H1 (cell line): ENCODE measurements at regions not wholly inside any gene's neighbourhood (a gene's known extent, or its start where the extent isn't known, plus 50 kb on each side); places are given as distances from the start of the nearest gene placed in this dataset.

ENCODE experiments used
- CTCF ChIA-PET: fragments of 300-600 bp; sonication (Branson Sonifier 250); formaldehyde crosslinking; loops from one replicate; lab custom pipeline; 2021; ENCODE audit not compliant: partially characterized antibody; lab: Charles Lee
- POLR2A ChIA-PET: fragments of 300-600 bp; sonication (Branson Sonifier 250); formaldehyde crosslinking; loops from one replicate; lab custom pipeline; 2021; ENCODE audit warnings: inconsistent platforms; ENCODE audit not compliant: partially characterized antibody; lab: Charles Lee
- DNase-seq, 2 experiments: peaks; one replicate each; pipeline versions ENCODE4 v3.0.0 to v3.0.0-alpha.2; 2010 to 2022; ENCODE audit warnings: low spot score in 2 of 2, low read depth in 1 of 2, mixed read lengths in 1 of 2
- FAIRE-seq: peaks from 2 replicates; lab custom pipeline; 2011; peaks lifted over from hg19 to GRCh38; lab: Jason Lieb, UNC
- H2AFZ ChIP-seq: 2 replicates; pipeline ENCODE4 v1.8.1; 2012; ENCODE audit warnings: low read length, inconsistent platforms
- H2AK5ac ChIP-seq: 2 replicates; pipeline ENCODE4 v1.6.1; 2013; ENCODE audit warnings: low read depth, low read length
- H2BK120ac ChIP-seq: replicated peaks from 2 replicates; pipeline ENCODE3; 2013; ENCODE audit warnings: low read depth, low read length, inconsistent platforms
- H2BK12ac ChIP-seq: 2 replicates; pipeline ENCODE4 v1.6.1; 2013; ENCODE audit warnings: low read depth, low read length
- H2BK15ac ChIP-seq: 2 replicates; pipeline ENCODE4 v1.6.1; 2013; ENCODE audit warnings: low read length
- H2BK20ac ChIP-seq: 2 replicates; pipeline ENCODE4 v1.6.1; 2013; ENCODE audit warnings: low read length
- H2BK5ac ChIP-seq: 2 replicates; pipeline ENCODE4 v1.6.1; 2013; ENCODE audit warnings: low read depth, low read length
- H3K14ac ChIP-seq: 2 replicates; pipeline ENCODE4 v1.6.1; 2013; ENCODE audit warnings: inconsistent platforms; ENCODE audit not compliant: insufficient read length
- H3K18ac ChIP-seq: 2 replicates; pipeline ENCODE4 v1.6.1; 2013; ENCODE audit warnings: low read length; ENCODE audit errors: extremely low read depth
- H3K23ac ChIP-seq: 2 replicates; pipeline ENCODE4 v1.6.1; 2013; ENCODE audit warnings: inconsistent platforms; ENCODE audit not compliant: insufficient read length
- H3K23me2 ChIP-seq: 2 replicates; pipeline ENCODE4 v1.6.1; 2013; ENCODE audit warnings: low read depth, low read length
- H3K27ac ChIP-seq: 2 replicates; pipeline ENCODE4 v1.6.1; 2011; ENCODE audit warnings: low read depth, low read length, inconsistent platforms
- H3K27me3 ChIP-seq, 4 experiments: replicated peaks in 1 of 4; 1 replicate in 1 of 4; 2 replicates in 3 of 4; pipeline versions ENCODE4 v1.6.1 to v1.8.1; 2011 to 2013; ENCODE audit warnings: low read length in 3 of 4, mild to moderate bottlenecking in 3 of 4, inconsistent platforms in 2 of 4, mixed read lengths in 2 of 4, moderate library complexity in 1 of 4; ENCODE audit not compliant: control insufficient read depth in 3 of 4, insufficient read depth in 3 of 4; ENCODE audit errors: extremely low read depth in 1 of 4
- H3K36me3 ChIP-seq, 4 experiments: 2 replicates each; pipeline versions ENCODE4 v1.6.1 to v1.8.1; 2011 to 2013; ENCODE audit warnings: mild to moderate bottlenecking in 4 of 4, low read length in 3 of 4, moderate library complexity in 2 of 4, control low read depth in 1 of 4, inconsistent platforms in 1 of 4; ENCODE audit not compliant: insufficient read depth in 4 of 4, control insufficient read depth in 2 of 4
- H3K4ac ChIP-seq: replicated peaks from 2 replicates; pipeline ENCODE3; 2013; ENCODE audit warnings: low read length, low read depth, mixed read lengths, inconsistent platforms; ENCODE audit not compliant: insufficient read length
- H3K4me1 ChIP-seq, 4 experiments: replicated peaks in 1 of 4; 1 replicate in 1 of 4; 2 replicates in 3 of 4; pipeline versions ENCODE4 v1.6.1 to v1.8.1; 2011 to 2013; ENCODE audit warnings: low read length in 3 of 4, inconsistent platforms in 2 of 4, mixed read lengths in 1 of 4; ENCODE audit not compliant: insufficient read depth in 4 of 4, control insufficient read depth in 3 of 4
- H3K4me2 ChIP-seq, 2 experiments: 2 replicates each; pipeline versions ENCODE4 v1.6.1 to v1.8.1; 2011 to 2013; ENCODE audit warnings: low read depth in 2 of 2, low read length in 2 of 2, control low read depth in 1 of 2, inconsistent platforms in 1 of 2, mild to moderate bottlenecking in 1 of 2; ENCODE audit not compliant: insufficient read depth in 1 of 2
- H3K4me3 ChIP-seq, 4 experiments: fragments of 200-600, 300-600 bp in 1 of 4; sonication (generic), shearing (Covaris generic), sonication (Bioruptor Twin) in 1 of 4; 2 replicates each; pipeline versions ENCODE4 v1.5.1 to v1.8.1; 2011 to 2016; ENCODE audit warnings: low read length in 4 of 4, low read depth in 3 of 4, control low read depth in 2 of 4, inconsistent platforms in 2 of 4, mild to moderate bottlenecking in 2 of 4, mixed read lengths in 1 of 4, moderate library complexity in 1 of 4; ENCODE audit not compliant: insufficient read depth in 2 of 4; ENCODE audit errors: extremely low read depth in 1 of 4
- H3K56ac ChIP-seq: replicated peaks from 2 replicates; pipeline ENCODE3; 2013; ENCODE audit warnings: low read depth, mild to moderate bottlenecking, mixed read lengths, low read length, inconsistent platforms; ENCODE audit not compliant: insufficient read length
- H3K79me1 ChIP-seq: 2 replicates; pipeline ENCODE4 v1.6.1; 2013; ENCODE audit warnings: low read depth, low read length, control low read depth
- H3K79me2 ChIP-seq, 2 experiments: 2 replicates each; pipeline versions ENCODE4 v1.6.1 to v1.8.1; 2012 to 2013; ENCODE audit warnings: low read length in 2 of 2, mild to moderate bottlenecking in 2 of 2, inconsistent platforms in 1 of 2; ENCODE audit not compliant: insufficient read depth in 2 of 2, control insufficient read depth in 1 of 2
- H3K9ac ChIP-seq, 4 experiments: replicated peaks in 1 of 4; 1 replicate in 1 of 4; 2 replicates in 3 of 4; pipeline versions ENCODE4 v1.6.1 to v1.8.1; 2011 to 2013; ENCODE audit warnings: low read depth in 3 of 4, low read length in 3 of 4, control low read depth in 2 of 4, mild to moderate bottlenecking in 2 of 4, moderate library complexity in 2 of 4, inconsistent platforms in 1 of 4; ENCODE audit errors: extremely low read depth in 1 of 4
- H3K9me3 ChIP-seq, 2 experiments: 2 replicates each; pipeline versions ENCODE4 v1.6.1 to v1.8.1; 2012 to 2013; ENCODE audit warnings: mild to moderate bottlenecking in 2 of 2, moderate library complexity in 2 of 2, control low read depth in 1 of 2, inconsistent platforms in 1 of 2, low read depth in 1 of 2, low read length in 1 of 2, mixed read lengths in 1 of 2; ENCODE audit not compliant: insufficient read depth in 2 of 2
- H4K20me1 ChIP-seq, 2 experiments: replicated peaks in 1 of 2; 2 replicates each; pipeline versions ENCODE3 to v1.8.1; 2011 to 2013; ENCODE audit warnings: inconsistent platforms in 2 of 2, low read length in 2 of 2, mild to moderate bottlenecking in 1 of 2; ENCODE audit not compliant: insufficient read depth in 2 of 2, control insufficient read depth in 1 of 2
- H4K5ac ChIP-seq: 2 replicates; pipeline ENCODE4 v1.6.1; 2013; ENCODE audit warnings: low read length, low read depth, mixed read lengths, inconsistent platforms; ENCODE audit not compliant: insufficient read length
- H4K8ac ChIP-seq: 2 replicates; pipeline ENCODE4 v1.8.0; 2013; ENCODE audit warnings: mild to moderate bottlenecking, moderate library complexity, low read length, inconsistent platforms; ENCODE audit not compliant: insufficient read depth; ENCODE audit errors: extremely low read depth
- H4K91ac ChIP-seq: replicated peaks from 2 replicates; pipeline ENCODE3; 2013; ENCODE audit warnings: low read length, mixed read lengths, inconsistent platforms; ENCODE audit not compliant: insufficient read length
- ATF3 ChIP-seq: IDR thresholded peaks from 2 replicates; pipeline ENCODE4 v1.6.1; 2011; ENCODE audit warnings: low read depth, mild to moderate bottlenecking, low read length; ENCODE audit not compliant: insufficient read depth
- BACH1 ChIP-seq: IDR thresholded peaks from 2 replicates; pipeline ENCODE4 v1.6.1; 2012; ENCODE audit warnings: low read length, improper control_type of control experiment
- E2F6 ChIP-seq: IDR thresholded peaks from 2 replicates; pipeline ENCODE4 v1.6.1; 2012; ENCODE audit warnings: inconsistent platforms
- HDAC6 ChIP-seq: IDR thresholded peaks from one replicate; pipeline ENCODE4 v1.7.1; 2012; ENCODE audit warnings: low read depth, mild to moderate bottlenecking, inconsistent platforms, low read length, moderate library complexity
- NRF1 ChIP-seq: IDR thresholded peaks from 2 replicates; pipeline ENCODE4 v1.6.1; 2011; ENCODE audit warnings: mild to moderate bottlenecking, low read depth, low read length, improper control_type of control experiment
- RBBP5 ChIP-seq: IDR thresholded peaks from 2 replicates; pipeline ENCODE4 v1.7.1; 2012; ENCODE audit warnings: low read depth, mild to moderate bottlenecking, inconsistent platforms, low read length, moderate library complexity, borderline replicate concordance
- RXRA ChIP-seq: IDR thresholded peaks from 2 replicates; pipeline ENCODE4 v1.6.1; 2011; ENCODE audit warnings: low read depth, mild to moderate bottlenecking, low read length, moderate library complexity; ENCODE audit not compliant: insufficient read depth
- SP2 ChIP-seq: IDR thresholded peaks from 2 replicates; pipeline ENCODE4 v1.6.1; 2012; ENCODE audit warnings: mild to moderate bottlenecking, low read length, inconsistent platforms
- SP4 ChIP-seq: IDR thresholded peaks from 2 replicates; pipeline ENCODE4 v1.6.1; 2012; ENCODE audit warnings: low read length, inconsistent platforms

GRCh38 chrX:74216421-74216820 is 87.6 kb upstream of the ZCCHC13 start:
- H3K14ac ChIP-seq: no peak overlapping the region
- no peaks in the 10 kb centered on the region for H3K79me1 ChIP-seq
- no peak for TF ChIP-seq E2F6
- no peak for TF ChIP-seq BACH1
- no peak for TF ChIP-seq ATF3
- TF ChIP-seq NRF1: no peak
- TF ChIP-seq RBBP5: no peak
- no peak for TF ChIP-seq SP4
- TF ChIP-seq RXRA: no peak
- TF ChIP-seq HDAC6: no peak
- no peak for TF ChIP-seq SP2
- POLR2A ChIA-PET: no interaction called here
- H3K9me3 ChIP-seq: no peaks in the 10 kb centered on the region
- no peak overlapping the region for H3K23ac ChIP-seq
- no peak overlapping the region for H3K4me3 ChIP-seq
- H2AK5ac ChIP-seq: no peak overlapping the region
- H3K23me2 ChIP-seq: no peaks in the 10 kb centered on the region
- no peak overlapping the region for H3K18ac ChIP-seq
- FAIRE-seq: no peak
- H2BK120ac ChIP-seq: no peak overlapping the region
- H3K27me3 ChIP-seq: no peaks in the 10 kb centered on the region
- no peaks in the 10 kb centered on the region; a peak in 1 of 4 replicates for H3K79me2 ChIP-seq
- no peak overlapping the region for H3K56ac ChIP-seq
- no peak overlapping the region for H3K4ac ChIP-seq
- no peak overlapping the region for H2AFZ ChIP-seq
- H4K91ac ChIP-seq: no peak overlapping the region
- no peak for DNase-seq
- H2BK5ac ChIP-seq: no peak overlapping the region
- H4K5ac ChIP-seq: no peak overlapping the region
- no peak overlapping the region for H3K27ac ChIP-seq
- no peak overlapping the region for H2BK15ac ChIP-seq
- H3K4me2 ChIP-seq: no peak overlapping the region
- H2BK20ac ChIP-seq: no peak overlapping the region
- H4K8ac ChIP-seq: no peak overlapping the region
- H3K36me3 ChIP-seq: peaks cover 0 to 24% (median 3%) of the 10 kb centered on the region in 4 experiments; a peak in 5 of 8 replicates
- H3K9ac ChIP-seq: no peak overlapping the region
- no peak overlapping the region for H2BK12ac ChIP-seq
- CTCF ChIA-PET: interaction anchor here (0.5 to 1.2 kb wide), 2 partner anchors 11 to 16 kb away, joined by 3 to 4 read pairs; no protein-coding TSS in a partner anchor
- no peaks in the 10 kb centered on the region for H4K20me1 ChIP-seq
- H3K4me1 ChIP-seq: peaks cover 0 to 3% (median 0%) of the 10 kb centered on the region in 4 experiments; a peak in 1 of 7 replicates
